Epithelial cell of prostate (primary cell): ENCODE measurements at regions not wholly inside any gene's neighbourhood (a gene's known extent, or its start where the extent isn't known, plus 50 kb on each side); places are given as distances from the start of the nearest gene placed in this dataset.
"Not testable (repeated sequence)": the region's sequence is repeated elsewhere in the genome, so short reads cannot be mapped to it uniquely, and the experiment has no call there.

Source experiments
- DNase-seq: peaks from one replicate; pipeline ENCODE4 v3.0.0-alpha.2; 2011; ENCODE audit warnings: low read depth, low spot score
- H3K27ac ChIP-seq: fragments of 450-650 bp; 2 replicates; pipeline ENCODE4 v1.5.1; 2017; ENCODE audit warnings: mild to moderate bottlenecking

GRCh38 chr17:36839256-36839655, 98.0 kb upstream of the LHX1 start:
- no peak for DNase-seq
- H3K27ac ChIP-seq = no peak overlapping the region

- no peak for DNase-seq
These were observed 96.5 kb upstream of the LHX1 start for GRCh38 chr17:36840796-36841195.

GRCh38 chr17:36842231-36842819, 95.0 kb upstream of the LHX1 start:
- no peak for DNase-seq

More at GRCh38 chr17:36840796-36841195, 96.5 kb upstream of the LHX1 start:
- H3K27ac ChIP-seq = no peak overlapping the region

GRCh38 chr17:36842963-36843558, 94.2 kb upstream of the LHX1 start:
- H3K27ac ChIP-seq = no peak overlapping the region
- no peak for DNase-seq

More at GRCh38 chr17:36842231-36842819, 95.0 kb upstream of the LHX1 start:
- H3K27ac ChIP-seq = no peak overlapping the region

- DNase-seq = no peak
- no peak overlapping the region for H3K27ac ChIP-seq
These were observed 93.3 kb upstream of the LHX1 start for GRCh38 chr17:36844013-36844412.

GRCh38 chr17:36844601-36845000, 92.7 kb upstream of the LHX1 start:
- no peak for DNase-seq
- no peak overlapping the region for H3K27ac ChIP-seq

- H3K27ac ChIP-seq = no peak overlapping the region
- no peak for DNase-seq
These were observed 91.4 kb upstream of the LHX1 start for GRCh38 chr17:36845916-36846315.

GRCh38 chr17:36846410-36847292, 90.6 kb upstream of the LHX1 start:
- H3K27ac ChIP-seq = no peak overlapping the region
- no peak for DNase-seq

- H3K27ac ChIP-seq = no peak overlapping the region
- DNase-seq = no peak
These were observed 89.0 kb upstream of the LHX1 start for GRCh38 chr17:36848008-36848902.

GRCh38 chr17:36849020-36849419, 88.3 kb upstream of the LHX1 start:
- DNase-seq, H3K27ac ChIP-seq: not testable (repeated sequence)

- peak overlapping the region; percentile 69 for H3K27ac ChIP-seq
- peak; percentile 36 for DNase-seq
These were observed 87.4 kb upstream of the LHX1 start for GRCh38 chr17:36849871-36850348.

- H3K27ac ChIP-seq = peak overlapping the region; percentile 69
- DNase-seq = no peak
These were observed 86.5 kb upstream of the LHX1 start for GRCh38 chr17:36850790-36851189.

GRCh38 chr17:36851250-36851649, 86.0 kb upstream of the LHX1 start:
- peak; percentile 40 for DNase-seq
- peak overlapping the region; percentile 69 for H3K27ac ChIP-seq

- not testable (repeated sequence) for DNase-seq
These were observed 84.8 kb upstream of the LHX1 start for GRCh38 chr17:36852478-36852877.

GRCh38 chr17:36854982-36855381, 82.3 kb upstream of the LHX1 start:
- peak overlapping the region; percentile 92 for H3K27ac ChIP-seq
- no peak for DNase-seq

More at GRCh38 chr17:36852478-36852877, 84.8 kb upstream of the LHX1 start:
- not testable (repeated sequence) for H3K27ac ChIP-seq

GRCh38 chr17:36855459-36855858, 81.8 kb upstream of the LHX1 start:
- H3K27ac ChIP-seq = peak overlapping the region; percentile 92
- no peak for DNase-seq

- peak; percentile 96 for DNase-seq
- H3K27ac ChIP-seq = peak overlapping the region; percentile 92
These were observed 81.1 kb upstream of the LHX1 start for GRCh38 chr17:36856222-36856621.

- peak overlapping the region; percentile 92 for H3K27ac ChIP-seq
- DNase-seq = no peak
These were observed 80.3 kb upstream of the LHX1 start for GRCh38 chr17:36856903-36857381.

- DNase-seq = no peak
These were observed 79.6 kb upstream of the LHX1 start for GRCh38 chr17:36857698-36858097.

More at GRCh38 chr17:36857698-36858097, 79.6 kb upstream of the LHX1 start:
- peak overlapping the region; percentile 92 for H3K27ac ChIP-seq
